Liver (tissue), 8 donors: ENCODE measurements at regions not wholly inside any gene's neighbourhood (a gene's known extent, or its start where the extent isn't known, plus 50 kb on each side); places are given as distances from the start of the nearest gene placed in this dataset.

Experiments
- DNase-seq: peaks from one replicate; pipeline ENCODE4 v3.0.0-alpha.2; 2017; ENCODE audit warnings: low spot score
- H3K27ac ChIP-seq, 2 donors: one replicate each; pipeline ENCODE4 v1.7.0; 2013; ENCODE audit warnings: inconsistent platforms in 2 of 2, low read length in 2 of 2, control low read depth in 1 of 2, low read depth in 1 of 2, mild to moderate bottlenecking in 1 of 2
- H3K27me3 ChIP-seq, 4 donors: one replicate each; pipeline versions ENCODE4 v1.6.1 to v1.7.0; 2013; ENCODE audit warnings: low read length in 3 of 4, inconsistent platforms in 1 of 4, mild to moderate bottlenecking in 1 of 4, moderate library complexity in 1 of 4; ENCODE audit not compliant: control insufficient read depth in 4 of 4, insufficient read depth in 4 of 4
- H3K36me3 ChIP-seq, 4 donors: one replicate each; pipeline versions ENCODE4 v1.6.1 to v1.7.0; 2013; ENCODE audit warnings: low read length in 3 of 4, mild to moderate bottlenecking in 3 of 4, low read depth in 1 of 4, moderate library complexity in 1 of 4; ENCODE audit not compliant: control insufficient read depth in 4 of 4, insufficient read depth in 3 of 4
- H3K4me1 ChIP-seq, 4 donors: one replicate each; pipeline versions ENCODE4 v1.6.1 to v1.7.0; 2013; ENCODE audit warnings: low read length in 3 of 4, mild to moderate bottlenecking in 3 of 4, moderate library complexity in 1 of 4; ENCODE audit not compliant: control insufficient read depth in 4 of 4, insufficient read depth in 4 of 4
- H3K4me3 ChIP-seq, 3 donors: one replicate each; pipeline versions ENCODE4 v1.6.1 to v1.7.0; 2013; ENCODE audit warnings: low read length in 3 of 3, control low read depth in 1 of 3, low read depth in 1 of 3, mild to moderate bottlenecking in 1 of 3
- H3K9ac ChIP-seq, 2 donors: one replicate each; pipeline ENCODE4 v1.7.0; 2013; ENCODE audit warnings: low read length in 2 of 2, mild to moderate bottlenecking in 2 of 2, moderate library complexity in 2 of 2, control low read depth in 1 of 2, low read depth in 1 of 2
- H3K9me3 ChIP-seq, 4 donors: one replicate each; pipeline versions ENCODE4 v1.6.1 to v1.7.0; 2013; ENCODE audit warnings: low read length in 3 of 4; ENCODE audit not compliant: control insufficient read depth in 4 of 4
- ATF3 ChIP-seq: IDR thresholded peaks from 2 replicates; pipeline ENCODE4 v1.6.1; 2016; ENCODE audit warnings: antibody characterized with exemption
- CTCF ChIP-seq: fragments of 150-350 bp; IDR thresholded peaks from 2 replicates; pipeline ENCODE4 v1.5.1; 2017; ENCODE audit warnings: improper control_type of control experiment, low read depth, low read length; ENCODE audit not compliant: missing input control
- FOXA1 ChIP-seq: IDR thresholded peaks from 2 replicates; pipeline ENCODE4 v1.6.1; 2016; ENCODE audit warnings: antibody characterized with exemption
- FOXA2 ChIP-seq: IDR thresholded peaks from 2 replicates; pipeline ENCODE4 v1.6.1; 2016; ENCODE audit warnings: antibody characterized with exemption
- GABPA ChIP-seq, 2 donors: IDR thresholded peaks in 1 of 2; conservative IDR thresholded peaks in 1 of 2; 2 replicates each; pipeline ENCODE4 v1.6.1; 2016; ENCODE audit warnings: antibody characterized with exemption in 2 of 2, mild to moderate bottlenecking in 1 of 2, moderate library complexity in 1 of 2
- HNF4A ChIP-seq, 2 donors: conservative IDR thresholded peaks; 2 replicates each; pipeline ENCODE4 v1.6.1; 2016; ENCODE audit warnings: antibody characterized with exemption in 2 of 2, mild to moderate bottlenecking in 2 of 2
- JUND ChIP-seq, 2 donors: IDR thresholded peaks; 2 replicates each; pipeline ENCODE4 v1.6.1; 2016; ENCODE audit warnings: antibody characterized with exemption in 2 of 2
- MAX ChIP-seq: IDR thresholded peaks from 2 replicates; pipeline ENCODE4 v1.6.1; 2016; ENCODE audit warnings: antibody characterized with exemption
- NR2F2 ChIP-seq: IDR thresholded peaks from 2 replicates; pipeline ENCODE4 v1.6.1; 2016; ENCODE audit warnings: antibody characterized with exemption
- RAD21 ChIP-seq, 2 donors: IDR thresholded peaks; 2 replicates each; pipeline ENCODE4 v1.6.1; 2016; ENCODE audit warnings: antibody characterized with exemption in 2 of 2, mild to moderate bottlenecking in 2 of 2
- REST ChIP-seq: IDR thresholded peaks from 2 replicates; pipeline ENCODE4 v1.6.1; 2016; ENCODE audit warnings: antibody characterized with exemption, mild to moderate bottlenecking
- RXRA ChIP-seq, 2 donors: IDR thresholded peaks; 2 replicates each; pipeline ENCODE4 v1.6.1; 2017 to 2018; ENCODE audit warnings: antibody characterized with exemption in 2 of 2, mild to moderate bottlenecking in 1 of 2
- SP1 ChIP-seq: IDR thresholded peaks from 2 replicates; pipeline ENCODE4 v1.6.1; 2018; ENCODE audit warnings: antibody characterized with exemption, mild to moderate bottlenecking
- TAF1 ChIP-seq: conservative IDR thresholded peaks from 2 replicates; pipeline ENCODE4 v1.6.1; 2016; ENCODE audit warnings: antibody characterized with exemption, mild to moderate bottlenecking
- YY1 ChIP-seq: IDR thresholded peaks from 2 replicates; pipeline ENCODE4 v1.6.1; 2016; ENCODE audit warnings: antibody characterized with exemption, mild to moderate bottlenecking
- WGBS: extraction: QIAGEN DNeasy Blood & Tissue Kit; methylation state at CpG from one replicate; pipeline ENCODE4 v1.1.7; 2013; 5-methylcytosine and 5-hydroxymethylcytosine counted together
- donor health status: healthy.
- donor health status: healthy.
- donor health status: healthy.
- donor health status: healthy.
- donor health status: healthy.

- Histone ChIP-seq H3K36me3 (no peaks in the 10 kb centered on the region), H3K9me3 (no peaks in the 10 kb centered on the region), H3K4me1 (no peaks in the 10 kb centered on the region), H3K27ac (no peak overlapping the region), H3K27me3 (no peaks in the 10 kb centered on the region), H3K9ac (no peak overlapping the region), H3K4me3 (no peak overlapping the region)
- TF ChIP-seq RAD21 (IDR thresholded peaks at IDR 0.05), result no peak
- no peak for DNase-seq
- WGBS, result 70% methylated on average over 2 of the region's 2 CpGs
Measured at GRCh38 chrX:21167011-21167410, 207.2 kb upstream of the CNKSR2 start.

GRCh38 chrX:21167494-21167893, 206.7 kb upstream of the CNKSR2 start:
- H3K27me3 ChIP-seq, result no peaks in the 10 kb centered on the region
- no peak for TF ChIP-seq YY1
- WGBS, result 94% methylated on average over 1 of the region's 1 CpG
- no peak overlapping the region for H3K9ac ChIP-seq
- H3K9me3 ChIP-seq, result no peaks in the 10 kb centered on the region
- H3K36me3 ChIP-seq, result no peaks in the 10 kb centered on the region
- no peak for DNase-seq
- H3K4me3 ChIP-seq, result no peak overlapping the region
- no peak overlapping the region for H3K27ac ChIP-seq
- no peaks in the 10 kb centered on the region for H3K4me1 ChIP-seq

GRCh38 chrX:21168401-21169160, 205.6 kb upstream of the CNKSR2 start:
- 76% methylated on average over 2 of the region's 2 CpGs for WGBS
- DNase-seq, result no peak
- no peak overlapping the region for H3K27ac ChIP-seq

GRCh38 chrX:21171181-21171580, 203.0 kb upstream of the CNKSR2 start:
- no peaks in the 10 kb centered on the region for H3K36me3 ChIP-seq
- no peak overlapping the region for H3K4me3 ChIP-seq
- no peaks in the 10 kb centered on the region for H3K27me3 ChIP-seq
- H3K27ac ChIP-seq, result no peak overlapping the region
- 83% methylated on average over 4 of the region's 4 CpGs for WGBS
- no peaks in the 10 kb centered on the region for H3K4me1 ChIP-seq
- H3K9ac ChIP-seq, result no peak overlapping the region
- H3K9me3 ChIP-seq, result no peaks in the 10 kb centered on the region
- DNase-seq, result no peak
- TF ChIP-seq RXRA (IDR thresholded peaks at IDR 0.05) (no peak), CTCF (no peak), ATF3 (no peak), YY1 (no peak), SP1 (no peak), MAX (no peak), FOXA2 (no peak), HNF4A (conservative IDR thresholded peaks at IDR 0.05) (no peak), GABPA (IDR thresholded peaks at IDR 0.05 in 1 of 2, conservative IDR thresholded peaks at IDR 0.05 in 1 of 2) (no peak), FOXA1 (no peak), NR2F2 (no peak), TAF1 (no peak), JUND (IDR thresholded peaks at IDR 0.05) (no peak)

More at GRCh38 chrX:21168401-21169160, 205.6 kb upstream of the CNKSR2 start:
- no peak overlapping the region for H3K4me3 ChIP-seq
- H3K4me1 ChIP-seq, result no peaks in the 10 kb centered on the region
- H3K9me3 ChIP-seq, result no peaks in the 10 kb centered on the region
- H3K36me3 ChIP-seq, result no peaks in the 10 kb centered on the region
- H3K9ac ChIP-seq, result no peak overlapping the region
- no peaks in the 10 kb centered on the region for H3K27me3 ChIP-seq
- no peak for TF ChIP-seq REST
